ENCODE measurements at regions not wholly inside any gene's neighbourhood (a gene's known extent, or its start where the extent isn't known, plus 50 kb on each side); places are given as distances from the start of the nearest gene placed in this dataset.

DNA sequence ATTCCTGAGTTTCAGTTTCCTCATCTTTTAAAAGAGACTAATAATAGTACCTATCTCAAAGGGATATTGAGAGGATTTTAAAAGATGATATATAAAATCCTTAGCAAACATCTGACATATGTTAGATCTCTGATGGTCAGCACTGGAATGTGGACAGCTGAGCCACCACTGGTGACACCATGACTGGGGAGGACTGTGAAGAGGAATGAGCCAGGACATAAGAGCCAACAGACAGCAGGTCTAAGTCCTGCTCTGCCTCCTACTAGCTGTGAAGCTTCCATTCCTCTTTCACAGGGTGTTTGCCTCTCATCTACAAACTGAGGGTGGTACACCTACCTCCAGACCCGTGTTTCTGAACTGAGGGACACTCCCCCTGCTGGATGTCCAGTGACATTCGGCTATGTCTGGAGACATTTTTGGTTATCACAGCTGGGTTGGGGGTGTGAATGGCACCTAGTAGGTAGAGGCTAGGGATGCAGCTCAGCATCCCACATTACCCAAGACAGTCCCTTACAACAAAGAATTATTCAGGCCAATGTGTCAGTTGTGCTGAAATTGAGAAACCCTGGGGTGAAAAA lies 109.1 kb upstream of the OLIG2 start:
- TF ChIP-seq, protein P1, sequence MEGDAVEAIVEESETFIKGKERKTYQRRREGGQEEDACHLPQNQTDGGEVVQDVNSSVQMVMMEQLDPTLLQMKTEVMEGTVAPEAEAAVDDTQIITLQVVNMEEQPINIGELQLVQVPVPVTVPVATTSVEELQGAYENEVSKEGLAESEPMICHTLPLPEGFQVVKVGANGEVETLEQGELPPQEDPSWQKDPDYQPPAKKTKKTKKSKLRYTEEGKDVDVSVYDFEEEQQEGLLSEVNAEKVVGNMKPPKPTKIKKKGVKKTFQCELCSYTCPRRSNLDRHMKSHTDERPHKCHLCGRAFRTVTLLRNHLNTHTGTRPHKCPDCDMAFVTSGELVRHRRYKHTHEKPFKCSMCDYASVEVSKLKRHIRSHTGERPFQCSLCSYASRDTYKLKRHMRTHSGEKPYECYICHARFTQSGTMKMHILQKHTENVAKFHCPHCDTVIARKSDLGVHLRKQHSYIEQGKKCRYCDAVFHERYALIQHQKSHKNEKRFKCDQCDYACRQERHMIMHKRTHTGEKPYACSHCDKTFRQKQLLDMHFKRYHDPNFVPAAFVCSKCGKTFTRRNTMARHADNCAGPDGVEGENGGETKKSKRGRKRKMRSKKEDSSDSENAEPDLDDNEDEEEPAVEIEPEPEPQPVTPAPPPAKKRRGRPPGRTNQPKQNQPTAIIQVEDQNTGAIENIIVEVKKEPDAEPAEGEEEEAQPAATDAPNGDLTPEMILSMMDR (IDR thresholded peaks at IDR 0.05): no peak
- no peak for TF ChIP-seq POLR2A (IDR thresholded peaks at IDR 0.05)
